ENCODE measurements at regions not wholly inside any gene's neighbourhood (a gene's known extent, or its start where the extent isn't known, plus 50 kb on each side); places are given as distances from the start of the nearest gene placed in this dataset.

DNA sequence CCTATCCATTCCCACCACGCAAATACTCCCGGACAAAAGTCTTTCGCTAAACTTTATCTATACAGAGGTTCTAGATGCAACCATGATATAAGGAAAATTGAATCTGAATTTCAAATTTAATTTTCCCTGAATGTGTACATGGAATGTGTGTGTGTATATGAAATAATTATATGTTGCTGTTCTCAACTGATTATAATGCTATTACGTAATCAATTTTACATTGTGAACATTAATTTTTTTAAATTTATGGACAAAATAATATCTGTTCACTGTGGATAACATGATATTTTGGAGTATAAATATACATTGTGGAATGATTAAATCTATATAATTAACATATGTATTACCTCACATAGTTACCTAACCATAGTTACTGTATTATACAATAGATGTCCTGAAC, 1250.6 kb downstream of the EFNA5 start:
- TF ChIP-seq, protein P1, sequence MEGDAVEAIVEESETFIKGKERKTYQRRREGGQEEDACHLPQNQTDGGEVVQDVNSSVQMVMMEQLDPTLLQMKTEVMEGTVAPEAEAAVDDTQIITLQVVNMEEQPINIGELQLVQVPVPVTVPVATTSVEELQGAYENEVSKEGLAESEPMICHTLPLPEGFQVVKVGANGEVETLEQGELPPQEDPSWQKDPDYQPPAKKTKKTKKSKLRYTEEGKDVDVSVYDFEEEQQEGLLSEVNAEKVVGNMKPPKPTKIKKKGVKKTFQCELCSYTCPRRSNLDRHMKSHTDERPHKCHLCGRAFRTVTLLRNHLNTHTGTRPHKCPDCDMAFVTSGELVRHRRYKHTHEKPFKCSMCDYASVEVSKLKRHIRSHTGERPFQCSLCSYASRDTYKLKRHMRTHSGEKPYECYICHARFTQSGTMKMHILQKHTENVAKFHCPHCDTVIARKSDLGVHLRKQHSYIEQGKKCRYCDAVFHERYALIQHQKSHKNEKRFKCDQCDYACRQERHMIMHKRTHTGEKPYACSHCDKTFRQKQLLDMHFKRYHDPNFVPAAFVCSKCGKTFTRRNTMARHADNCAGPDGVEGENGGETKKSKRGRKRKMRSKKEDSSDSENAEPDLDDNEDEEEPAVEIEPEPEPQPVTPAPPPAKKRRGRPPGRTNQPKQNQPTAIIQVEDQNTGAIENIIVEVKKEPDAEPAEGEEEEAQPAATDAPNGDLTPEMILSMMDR (IDR thresholded peaks at IDR 0.05), result no peak
- no peak for TF ChIP-seq POLR2A (IDR thresholded peaks at IDR 0.05)

Measured in stomach (tissue), 4 donors.